GM19452 (cell line): ENCODE measurements at regions not wholly inside any gene's neighbourhood (a gene's known extent, or its start where the extent isn't known, plus 50 kb on each side); places are given as distances from the start of the nearest gene placed in this dataset.

Experiments
- ATAC-seq: cut with Tn5 transposase; IDR thresholded peaks from one replicate; pipeline ENCODE4 v1.9.1; 2021; ENCODE audit not compliant: unreplicated experiment

DNA sequence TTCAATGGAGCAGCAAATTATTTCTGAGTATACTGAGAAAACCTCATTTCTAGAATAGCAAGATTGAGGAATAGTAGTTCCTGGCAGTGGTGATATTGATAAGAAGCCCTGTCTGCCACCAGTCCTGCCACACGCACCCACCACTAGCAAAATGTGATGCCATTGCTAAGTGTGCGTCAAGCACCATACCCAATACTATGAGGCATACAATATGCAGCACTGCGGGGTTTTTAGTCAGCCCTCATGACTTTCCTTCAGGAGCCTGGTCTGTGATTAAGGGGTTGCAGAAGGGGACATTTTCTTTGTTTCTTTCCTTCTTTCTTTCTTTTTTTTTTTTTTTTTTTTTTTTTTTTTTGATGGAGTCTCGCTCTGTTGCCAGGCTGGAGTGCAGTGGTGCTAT, 128.7 kb upstream of the USP38 start:
- no peak for ATAC-seq

DNA sequence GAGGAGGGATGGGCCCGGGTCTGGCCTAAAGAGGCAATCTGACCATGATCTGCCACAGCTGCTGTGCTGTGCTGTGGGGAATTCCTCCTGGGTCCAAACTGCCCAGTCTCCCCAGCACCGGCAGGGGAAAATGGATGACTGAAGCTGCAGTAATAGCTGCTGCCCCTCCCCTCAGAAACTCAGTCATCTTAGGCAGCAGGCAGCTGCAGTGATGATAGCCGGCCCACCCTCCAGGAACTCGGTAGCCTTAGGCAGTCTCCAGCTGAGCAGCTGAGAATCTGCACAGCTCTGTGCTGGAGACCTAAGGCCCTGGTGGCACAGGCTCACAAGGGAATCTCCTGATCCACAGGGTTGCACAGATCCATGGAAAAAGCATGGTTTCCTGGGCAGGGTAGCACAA, 113.4 kb upstream of the USP38 start:
- ATAC-seq = no peak

DNA sequence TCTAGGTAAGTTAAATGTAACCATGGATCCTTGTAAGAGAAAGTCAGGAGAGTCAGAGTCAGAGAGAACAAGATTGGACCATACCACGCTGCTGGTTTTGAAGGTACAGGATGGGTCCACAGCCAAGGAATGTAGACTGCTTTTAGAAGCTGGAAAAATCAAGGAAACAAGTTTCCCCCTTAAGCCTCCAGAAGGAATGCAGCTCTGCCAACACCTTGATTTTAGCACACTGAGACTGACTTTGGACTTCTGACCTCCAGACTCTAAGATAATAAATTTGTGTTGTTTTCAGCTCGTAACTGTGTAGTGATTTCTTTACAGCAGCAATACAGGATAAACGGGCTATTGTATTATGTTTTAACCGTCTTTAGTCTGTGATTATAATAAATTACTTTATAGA, 108.0 kb upstream of the USP38 start:
- ATAC-seq = no peak

DNA sequence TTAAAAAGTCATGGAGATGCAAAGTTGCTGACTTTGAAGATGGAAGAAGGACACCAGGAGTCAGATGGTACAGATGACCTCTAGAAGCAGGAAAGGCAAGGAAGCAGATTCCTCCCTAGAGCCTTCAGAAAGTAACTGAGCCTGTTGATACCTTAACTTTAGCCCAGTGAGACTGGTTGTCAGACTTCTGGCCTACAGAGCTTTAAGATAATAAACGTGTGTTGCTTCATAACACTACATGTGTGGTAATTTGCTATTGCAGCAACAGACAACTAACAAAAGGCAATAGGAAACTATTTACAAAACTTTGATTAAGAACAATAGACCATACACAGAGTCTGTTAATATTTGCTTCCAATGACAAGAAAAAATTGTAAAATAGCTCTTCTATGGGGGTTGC, 102.0 kb upstream of the USP38 start:
- ATAC-seq = no peak

DNA sequence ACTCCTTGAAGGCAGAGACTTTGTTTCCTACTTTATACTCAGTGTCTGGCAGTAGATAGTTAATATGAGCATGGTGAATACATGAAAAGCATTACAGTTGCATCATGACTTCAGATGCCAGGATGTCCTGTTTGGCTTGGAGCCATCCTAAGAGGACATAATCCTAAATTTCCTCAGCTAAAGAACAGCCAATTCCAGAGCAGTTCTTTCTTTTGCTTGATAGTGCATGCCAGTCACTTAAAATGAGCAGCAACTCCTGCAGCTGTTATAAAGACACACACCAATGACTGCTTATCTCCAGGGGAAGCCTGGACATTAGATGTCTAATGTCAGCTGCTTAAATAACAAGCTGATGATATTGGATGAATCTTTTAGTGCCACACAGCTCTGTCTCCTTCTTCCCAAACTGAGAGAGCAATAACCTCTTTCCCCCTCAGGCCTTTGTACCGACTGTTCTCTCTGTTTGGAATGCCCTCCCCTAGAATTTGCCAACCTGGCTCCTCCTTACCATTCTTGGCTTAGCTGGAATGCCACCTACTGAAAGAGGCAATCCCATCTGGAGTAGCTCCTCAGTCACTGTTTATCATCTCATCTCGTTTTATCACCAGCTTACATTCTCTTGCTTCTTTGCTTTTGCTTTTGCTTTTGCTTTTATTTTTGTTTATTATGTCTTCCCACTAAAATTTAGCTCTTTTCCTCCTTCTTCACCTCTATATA, 100.8 kb upstream of the USP38 start:
- no peak for ATAC-seq

DNA sequence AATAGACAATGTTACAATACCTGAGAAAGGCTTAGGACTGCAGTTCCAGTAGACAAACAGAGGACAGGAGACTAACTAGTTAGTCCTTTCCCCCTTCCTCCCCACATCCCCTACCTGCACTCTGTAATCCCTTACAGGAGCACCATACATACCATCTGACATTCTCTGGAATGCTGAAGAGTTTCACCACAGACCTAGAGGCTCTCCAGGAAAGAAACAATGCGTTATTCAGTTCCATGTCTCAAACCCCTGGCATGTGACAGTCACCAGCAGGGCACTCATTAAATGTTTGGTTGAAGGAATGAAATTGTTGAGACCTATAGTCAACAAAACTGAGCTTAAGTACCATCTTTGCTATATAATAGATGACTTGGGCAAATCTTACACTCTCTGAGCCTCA, 100.2 kb upstream of the USP38 start:
- ATAC-seq = no peak

DNA sequence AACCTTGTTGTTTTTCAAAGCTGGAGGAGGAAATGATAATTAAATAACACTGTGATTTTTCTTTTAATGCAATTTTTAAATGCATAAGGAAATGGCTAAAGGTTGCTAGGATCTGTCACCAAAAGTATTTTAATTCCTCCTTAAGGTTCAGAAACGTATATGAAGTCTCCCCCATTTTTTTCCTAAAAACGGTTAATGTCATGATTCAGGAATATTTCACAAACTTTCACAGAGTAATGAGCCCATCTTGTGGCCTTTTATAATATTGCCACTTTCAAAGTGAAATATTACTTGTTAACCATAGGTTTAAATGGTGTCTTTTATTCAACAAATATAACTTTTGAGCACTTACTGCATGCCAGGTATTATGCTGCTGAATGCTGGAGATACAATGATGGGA, 99.5 kb upstream of the USP38 start:
- ATAC-seq = no peak

DNA sequence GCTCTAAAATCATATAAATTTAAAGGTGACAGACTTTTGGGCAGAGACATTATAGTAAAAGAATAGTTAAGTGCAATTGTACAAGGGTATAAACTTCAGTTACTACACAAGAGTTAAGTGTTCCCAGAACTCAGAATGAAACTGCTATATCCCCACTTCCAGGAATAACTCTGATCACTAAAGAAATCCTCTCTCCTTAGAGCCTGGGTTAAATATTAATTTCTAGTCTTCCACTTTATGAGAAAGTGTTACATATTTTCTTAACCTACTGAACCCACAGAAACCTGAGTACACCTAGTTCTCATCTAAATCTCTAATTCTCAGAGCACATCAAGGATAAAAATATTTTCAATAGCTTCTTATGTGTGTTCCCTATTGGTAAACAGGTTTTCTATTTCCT, 99.1 kb upstream of the USP38 start:
- no peak for ATAC-seq

DNA sequence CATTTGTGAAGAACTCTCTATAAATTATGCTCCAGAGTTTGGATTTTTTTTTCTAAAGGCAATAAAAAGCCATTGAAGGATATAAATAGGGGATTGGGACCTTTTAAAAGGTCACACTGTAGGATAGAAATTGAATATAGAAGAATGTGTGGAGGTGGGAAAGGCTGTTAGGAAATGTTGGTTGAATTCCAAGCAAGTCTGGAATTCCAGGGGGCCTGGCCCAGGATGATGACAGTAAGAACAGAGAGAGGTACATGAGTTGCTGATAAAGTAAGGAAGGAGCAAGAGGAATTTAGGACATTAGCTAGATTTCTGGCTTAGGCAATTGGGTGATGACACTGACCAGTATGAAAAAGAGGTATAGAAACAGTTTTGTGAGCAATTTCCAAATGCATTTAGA, 95.4 kb upstream of the USP38 start:
- ATAC-seq = no peak

DNA sequence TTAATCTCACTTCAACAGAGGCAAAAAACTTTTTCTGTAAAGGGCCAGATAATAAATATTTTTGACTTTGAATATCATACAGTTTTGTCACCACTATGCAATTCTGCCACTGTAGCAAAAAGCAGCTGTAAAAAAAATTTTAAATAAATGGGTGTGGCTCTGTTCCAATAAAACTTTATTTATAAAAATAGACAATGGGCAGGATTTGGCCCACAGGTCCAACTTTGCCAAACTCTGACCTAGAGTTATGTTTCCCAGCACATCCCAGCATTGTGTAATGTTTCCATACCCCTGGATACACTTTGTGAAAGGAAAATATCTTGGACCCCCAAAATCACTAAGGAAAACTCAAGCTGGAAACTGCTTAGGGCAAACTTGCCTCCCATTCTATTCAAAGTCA, 94.9 kb upstream of the USP38 start:
- ATAC-seq = no peak

DNA sequence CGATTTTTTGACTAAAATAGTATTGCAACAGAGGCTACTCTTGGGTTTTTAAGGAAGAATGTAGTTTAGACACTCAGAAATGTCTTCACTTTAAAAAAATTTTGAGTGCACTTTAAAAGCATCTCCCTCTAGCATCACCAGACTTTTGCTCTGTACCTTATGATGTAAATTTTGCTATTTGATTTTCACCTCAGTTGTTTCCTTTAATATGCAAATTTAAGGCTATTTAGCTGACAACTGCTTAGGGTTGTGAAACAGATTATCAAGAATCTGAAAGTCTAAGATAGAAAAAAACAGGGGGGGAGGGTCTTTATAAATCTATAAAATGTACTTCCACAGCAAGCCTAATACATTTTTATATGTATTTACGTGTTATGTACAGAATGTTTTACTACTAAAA, 92.9 kb upstream of the USP38 start:
- no peak for ATAC-seq

DNA sequence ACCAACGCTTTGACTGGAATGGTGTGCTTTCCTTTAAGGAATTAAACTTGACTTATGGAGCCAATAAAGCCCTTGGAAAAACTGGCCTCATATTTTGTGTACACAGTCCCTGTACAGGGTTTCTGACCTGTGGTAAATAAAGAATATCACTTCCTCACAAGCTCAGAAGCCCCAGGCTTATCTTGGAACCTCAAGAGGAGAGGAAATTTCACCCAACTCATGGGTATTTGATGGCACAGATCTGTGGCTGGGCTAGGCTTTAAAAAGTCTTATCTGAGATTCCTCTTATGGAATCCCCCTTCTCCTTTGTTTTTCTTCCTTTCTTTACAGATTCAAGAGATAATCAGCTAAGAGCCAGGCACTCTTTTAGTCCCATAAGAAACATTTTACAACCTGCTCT, 89.3 kb upstream of the USP38 start:
- ATAC-seq = no peak

DNA sequence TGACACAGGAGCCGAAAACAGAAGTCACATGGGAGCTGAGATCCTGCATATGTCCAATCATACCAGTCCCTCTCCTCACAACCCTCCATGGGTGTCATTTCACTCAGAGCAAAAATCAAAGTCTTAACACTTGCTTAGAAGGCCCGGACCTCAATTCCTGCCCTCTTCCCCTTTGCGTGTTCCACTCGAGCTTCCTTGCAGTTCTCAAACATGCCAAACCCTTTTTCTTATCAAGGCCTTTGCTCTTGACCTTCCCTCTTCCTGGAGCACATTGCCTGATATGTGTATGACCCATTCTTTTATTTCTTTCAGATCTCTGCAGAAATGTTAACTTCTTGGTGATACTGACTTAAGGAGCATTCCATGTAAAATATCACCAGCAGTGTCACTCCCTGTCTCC, 87.0 kb upstream of the USP38 start:
- ATAC-seq = no peak

DNA sequence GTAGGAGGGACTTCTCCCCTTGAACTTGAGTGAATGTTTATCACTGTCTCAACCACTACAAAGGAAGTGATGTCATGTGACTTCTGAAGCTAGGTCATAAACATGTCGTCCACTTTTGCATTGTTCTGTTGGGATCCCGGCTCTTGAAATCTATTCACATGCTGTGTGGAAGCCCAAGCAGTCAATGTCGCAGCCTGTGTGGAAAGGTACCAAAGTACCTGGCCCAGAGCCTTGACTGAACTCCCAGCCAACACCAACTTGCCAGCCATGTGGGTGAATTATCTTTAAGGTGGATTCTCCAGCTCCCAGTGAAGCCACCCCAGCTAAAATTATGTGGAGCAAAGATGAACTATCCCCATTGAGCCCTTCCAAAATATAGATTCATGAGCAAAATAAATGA, 85.0 kb upstream of the USP38 start:
- no peak for ATAC-seq

DNA sequence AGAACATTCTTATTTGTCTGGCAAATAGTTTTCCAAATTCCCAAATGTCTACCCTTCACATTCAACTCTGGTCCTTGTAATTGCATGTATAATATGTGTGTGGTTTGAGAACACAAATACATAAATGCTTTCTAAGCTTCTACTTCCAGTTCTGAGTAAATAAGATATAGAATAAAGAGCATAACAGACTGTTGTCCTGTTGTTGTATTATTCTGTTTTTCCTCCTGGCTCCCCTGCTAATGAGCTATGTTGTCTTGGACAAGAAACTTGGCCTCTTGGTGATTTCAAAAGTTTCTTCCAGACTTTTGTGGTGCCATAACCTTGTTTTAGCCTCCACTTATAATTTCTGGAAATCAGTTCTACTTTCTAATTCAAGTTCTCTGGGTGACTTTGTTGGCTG, 75.3 kb upstream of the USP38 start:
- ATAC-seq = no peak

DNA sequence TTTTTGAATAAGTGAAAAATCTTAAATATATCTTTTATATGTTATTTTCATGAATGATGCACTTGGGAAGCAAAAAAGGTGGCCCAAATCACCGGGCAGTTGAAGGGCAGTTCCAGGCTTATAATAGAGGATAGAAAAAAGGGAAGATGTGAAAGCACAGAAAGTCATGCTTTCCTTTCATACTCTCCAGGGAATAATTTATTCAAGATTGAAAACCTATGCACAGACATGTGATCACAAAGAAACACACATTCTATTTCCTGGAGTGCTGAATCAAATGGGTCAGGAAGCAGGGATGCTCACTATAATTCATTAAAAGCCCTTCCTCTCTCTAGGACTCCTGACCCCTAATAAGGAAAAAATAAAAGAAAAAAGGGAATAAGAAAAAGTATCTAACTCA, 66.1 kb upstream of the USP38 start:
- ATAC-seq = no peak

DNA sequence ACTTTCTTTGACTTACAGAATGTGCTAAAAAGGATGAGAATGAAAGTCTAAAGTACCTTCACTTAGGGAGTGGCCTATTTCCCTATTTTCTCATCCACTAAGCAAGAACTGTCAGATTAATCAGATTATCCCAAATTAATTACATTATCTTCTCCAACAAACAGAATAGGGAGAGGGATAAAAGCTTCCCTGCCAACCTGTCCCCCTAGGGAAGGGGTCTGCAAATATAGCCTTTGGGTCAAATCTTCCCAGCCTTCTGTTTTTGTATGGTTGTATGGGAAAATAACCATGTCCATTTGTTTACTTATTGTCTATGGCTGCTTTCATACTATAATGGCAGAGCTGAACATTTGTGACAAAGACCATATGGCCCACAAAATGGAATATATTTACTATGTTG, 57.1 kb upstream of the USP38 start:
- no peak for ATAC-seq

DNA sequence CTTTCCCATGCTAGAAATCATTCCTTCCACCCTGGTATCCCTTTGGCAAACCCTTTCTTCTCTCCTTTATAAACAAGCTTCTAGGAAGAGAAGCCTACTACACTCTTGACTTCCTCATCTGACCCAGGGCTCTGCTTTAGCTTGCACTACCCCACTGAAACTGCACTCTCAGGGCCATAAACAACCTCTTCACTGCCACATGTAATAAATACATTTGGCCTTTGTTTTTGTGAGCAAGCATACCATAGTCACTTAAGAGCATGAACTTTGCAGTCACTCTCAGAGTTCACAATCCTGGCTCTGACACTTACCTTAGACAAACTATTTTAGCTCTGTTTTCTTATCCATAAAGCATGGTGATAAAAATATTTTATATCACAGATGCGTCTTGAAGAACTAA, 50.7 kb upstream of the USP38 start:
- no peak for ATAC-seq
